ENCODE measurements at regions not wholly inside any gene's neighbourhood (a gene's known extent, or its start where the extent isn't known, plus 50 kb on each side); places are given as distances from the start of the nearest gene placed in this dataset.

- no TSS peak for BruUV-seq (replicated peaks)
- DNase-seq (ENCODE audit: low read depth, low spot score) (no peak), FAIRE-seq (no peak)
- dilution Hi-C loops (cut with MboI; ENCODE audit: extremely low pct_ligation_motif_present, low sequenced_read_pairs) (no loop called here), intact Hi-C loops (cut with micrococcal nuclease) (no loop called here)
- Histone ChIP-seq H3K4me2 (ENCODE audit: insufficient read depth, low read length) (no peak overlapping the region), H3K27me3 (ENCODE audit: control insufficient read depth in 2 of 2, insufficient read depth in 2 of 2, low read length in 2 of 2) (no peaks in the 10 kb centered on the region), H2AFZ (ENCODE audit: low read depth, low read length) (no peak overlapping the region), H4K20me1 (replicated peaks; ENCODE audit: control insufficient read depth, extremely low read depth, insufficient read depth, low read length) (no peaks in the 10 kb centered on the region), H3K9ac (replicated peaks; ENCODE audit: extremely low read depth, insufficient read depth, low read length) (no peak overlapping the region), H3K36me3 (ENCODE audit: control insufficient read depth in 2 of 2, extremely low read depth in 1 of 2, insufficient read depth in 2 of 2, low read length in 2 of 2) (no peaks in the 10 kb centered on the region), H3K4me3 (replicated peaks in 1 of 3; ENCODE audit: insufficient read depth in 1 of 3, low read depth in 1 of 3, low read length in 3 of 3) (no peak overlapping the region), H3K27ac (ENCODE audit: insufficient read depth, low read depth, low read length) (no peak overlapping the region), H3K79me2 (ENCODE audit: control insufficient read depth, insufficient read depth, low read length) (no peaks in the 10 kb centered on the region), H3K4me1 (ENCODE audit: control insufficient read depth, extremely low read depth, insufficient read depth, low read length) (no peaks in the 10 kb centered on the region), H3K9me3 (replicated peaks; ENCODE audit: control insufficient read depth, insufficient read depth, low read length) (no peaks in the 10 kb centered on the region), H3K9me1 (replicated peaks; ENCODE audit: control insufficient read depth, extremely low read depth, insufficient read depth, low read length) (no peaks in the 10 kb centered on the region)
- POLR2A ChIA-PET: no interaction called here
- CTCF ChIA-PET: no interaction called here
- peak; percentile 12 for TF ChIP-seq JUN (IDR thresholded peaks at IDR 0.05; ENCODE audit: borderline replicate concordance, insufficient read depth, insufficient read length, low read depth)
- TF ChIP-seq, protein P1, sequence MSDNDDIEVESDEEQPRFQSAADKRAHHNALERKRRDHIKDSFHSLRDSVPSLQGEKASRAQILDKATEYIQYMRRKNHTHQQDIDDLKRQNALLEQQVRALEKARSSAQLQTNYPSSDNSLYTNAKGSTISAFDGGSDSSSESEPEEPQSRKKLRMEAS (IDR thresholded peaks at IDR 0.05; ENCODE audit: insufficient read depth, insufficient read length): no peak
These were observed 288.8 kb upstream of the ADAMTSL1 start for GRCh38 chr9:18185196-18185595.

DNA sequence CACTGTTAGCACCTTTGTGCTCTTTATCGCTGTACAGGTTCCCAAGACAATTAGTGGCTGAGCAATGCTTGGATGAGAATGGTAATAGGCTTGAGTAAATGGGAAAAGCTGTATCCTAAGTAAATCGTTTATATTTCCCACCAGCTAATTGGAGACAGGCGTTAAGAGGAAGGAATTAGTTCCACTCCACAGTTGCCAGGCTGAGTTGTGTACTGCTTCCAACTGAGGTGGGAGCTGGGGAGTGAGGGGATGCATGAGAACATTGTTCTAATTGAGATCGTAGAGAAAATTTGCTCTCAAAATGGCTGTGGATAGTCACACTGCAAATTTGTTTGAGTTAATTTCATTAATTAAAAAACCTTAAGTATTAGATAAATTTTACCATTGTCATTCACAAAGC lies 285.0 kb upstream of the ADAMTSL1 start:
- no peak for DNase-seq (ENCODE audit: low read depth, low spot score)
- H3K4me2 ChIP-seq (ENCODE audit: insufficient read depth, low read length): no peak overlapping the region
- no TSS peak for BruUV-seq (replicated peaks)
- no peak overlapping the region for H3K4me3 ChIP-seq (replicated peaks in 1 of 3; ENCODE audit: insufficient read depth in 1 of 3, low read depth in 1 of 3, low read length in 3 of 3)
- H3K36me3 ChIP-seq (ENCODE audit: control insufficient read depth in 2 of 2, extremely low read depth in 1 of 2, insufficient read depth in 2 of 2, low read length in 2 of 2): no peaks in the 10 kb centered on the region
- intact Hi-C loops (cut with micrococcal nuclease) (no loop called here), dilution Hi-C loops (cut with MboI; ENCODE audit: extremely low pct_ligation_motif_present, low sequenced_read_pairs) (no loop called here)
- no peaks in the 10 kb centered on the region for H4K20me1 ChIP-seq (replicated peaks; ENCODE audit: control insufficient read depth, extremely low read depth, insufficient read depth, low read length)
- no peaks in the 10 kb centered on the region for H3K9me3 ChIP-seq (replicated peaks; ENCODE audit: control insufficient read depth, insufficient read depth, low read length)
- no peak overlapping the region for H3K9ac ChIP-seq (replicated peaks; ENCODE audit: extremely low read depth, insufficient read depth, low read length)
- no peak for FAIRE-seq
- no peak overlapping the region for H2AFZ ChIP-seq (ENCODE audit: low read depth, low read length)
- no peaks in the 10 kb centered on the region for H3K9me1 ChIP-seq (replicated peaks; ENCODE audit: control insufficient read depth, extremely low read depth, insufficient read depth, low read length)
- ChIA-PET CTCF (interaction anchor here (2.6 kb wide), 1 partner anchor 25 kb away, joined by 18 read pairs; no protein-coding TSS in a partner anchor), POLR2A (no interaction called here)
- peaks cover 0 to 2% of the 10 kb centered on the region in 2 experiments for H3K27me3 ChIP-seq (ENCODE audit: control insufficient read depth in 2 of 2, insufficient read depth in 2 of 2, low read length in 2 of 2)
- TF ChIP-seq MYC (IDR thresholded peaks at IDR 0.05; ENCODE audit: low read depth, low read length) (no peak), JUN (IDR thresholded peaks at IDR 0.05; ENCODE audit: borderline replicate concordance, insufficient read depth, insufficient read length, low read depth) (no peak), GATA2 (IDR thresholded peaks at IDR 0.05; ENCODE audit: insufficient read depth, insufficient read length, low read depth, low read length) (no peak), FOS (IDR thresholded peaks at IDR 0.05; ENCODE audit: borderline replicate concordance, insufficient read depth, low read length) (no peak), EZH2 (IDR thresholded peaks at IDR 0.05; ENCODE audit: borderline replicate concordance, low read depth, low read length, severe bottlenecking) (no peak), POLR2A (IDR thresholded peaks at IDR 0.05; ENCODE audit: low read depth, low read length) (no peak), POLR2AphosphoS5 (IDR thresholded peaks at IDR 0.05; ENCODE audit: insufficient read depth, low read depth, low read length) (no peak), CTCF (IDR thresholded peaks at IDR 0.05; ENCODE audit: extremely low read depth in 1 of 2, insufficient read depth in 1 of 2, low read depth in 1 of 2, low read length in 2 of 2) (no peak)
- TF ChIP-seq, protein P1 (IDR thresholded peaks at IDR 0.05; ENCODE audit: insufficient read depth, insufficient read length): no peak
- H3K4me1 ChIP-seq (ENCODE audit: control insufficient read depth, extremely low read depth, insufficient read depth, low read length): no peaks in the 10 kb centered on the region
- no peaks in the 10 kb centered on the region for H3K79me2 ChIP-seq (ENCODE audit: control insufficient read depth, insufficient read depth, low read length)
- H3K27ac ChIP-seq (ENCODE audit: insufficient read depth, low read depth, low read length): no peak overlapping the region
